ENCODE measurements at regions not wholly inside any gene's neighbourhood (a gene's known extent, or its start where the extent isn't known, plus 50 kb on each side); places are given as distances from the start of the nearest gene placed in this dataset.

DNA sequence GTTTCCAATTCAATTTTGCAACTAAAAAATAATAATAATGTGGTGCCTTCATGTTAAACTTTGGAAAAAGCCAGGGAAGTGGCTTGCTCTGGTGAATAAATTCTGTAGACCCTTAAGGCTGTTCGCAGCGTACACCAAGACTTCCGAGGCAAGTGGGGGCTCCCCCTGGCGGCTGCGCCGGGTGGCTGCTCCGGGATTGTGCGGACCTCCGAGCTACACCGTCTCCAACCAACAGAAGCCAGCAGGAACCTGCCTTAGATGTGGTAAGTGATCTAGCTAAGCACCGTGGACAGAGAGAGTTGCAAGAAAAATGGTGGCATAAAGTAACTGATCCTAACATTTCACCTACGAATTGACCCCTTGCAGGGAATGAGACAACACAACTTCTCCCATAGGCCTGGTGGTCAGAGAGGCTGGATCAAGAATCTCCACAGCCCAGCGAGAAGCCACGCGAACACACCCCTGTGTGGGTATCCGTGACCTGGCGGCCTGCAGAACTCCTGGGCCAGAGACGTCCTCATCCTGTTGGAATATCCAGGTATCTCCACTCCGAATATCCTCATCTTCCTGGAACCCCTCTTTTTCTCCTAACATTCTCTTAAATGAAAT, 69.6 kb downstream of the TBXT start:
- peaks cover 45% of the 10 kb centered on the region for H3K9me3 Mint-ChIP-seq
- H3K4me1 Mint-ChIP-seq = no peaks in the 10 kb centered on the region
- H3K4me3 Mint-ChIP-seq = peak overlapping the region; percentile 86
- H3K27ac Mint-ChIP-seq = no peak overlapping the region
- H3K27me3 Mint-ChIP-seq (ENCODE audit: low read depth, poor library complexity) = peaks cover 21% of the 10 kb centered on the region
- TF ChIP-seq, protein P1, sequence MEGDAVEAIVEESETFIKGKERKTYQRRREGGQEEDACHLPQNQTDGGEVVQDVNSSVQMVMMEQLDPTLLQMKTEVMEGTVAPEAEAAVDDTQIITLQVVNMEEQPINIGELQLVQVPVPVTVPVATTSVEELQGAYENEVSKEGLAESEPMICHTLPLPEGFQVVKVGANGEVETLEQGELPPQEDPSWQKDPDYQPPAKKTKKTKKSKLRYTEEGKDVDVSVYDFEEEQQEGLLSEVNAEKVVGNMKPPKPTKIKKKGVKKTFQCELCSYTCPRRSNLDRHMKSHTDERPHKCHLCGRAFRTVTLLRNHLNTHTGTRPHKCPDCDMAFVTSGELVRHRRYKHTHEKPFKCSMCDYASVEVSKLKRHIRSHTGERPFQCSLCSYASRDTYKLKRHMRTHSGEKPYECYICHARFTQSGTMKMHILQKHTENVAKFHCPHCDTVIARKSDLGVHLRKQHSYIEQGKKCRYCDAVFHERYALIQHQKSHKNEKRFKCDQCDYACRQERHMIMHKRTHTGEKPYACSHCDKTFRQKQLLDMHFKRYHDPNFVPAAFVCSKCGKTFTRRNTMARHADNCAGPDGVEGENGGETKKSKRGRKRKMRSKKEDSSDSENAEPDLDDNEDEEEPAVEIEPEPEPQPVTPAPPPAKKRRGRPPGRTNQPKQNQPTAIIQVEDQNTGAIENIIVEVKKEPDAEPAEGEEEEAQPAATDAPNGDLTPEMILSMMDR (IDR thresholded peaks at IDR 0.05) = peak; percentile 96
- H3K36me3 Mint-ChIP-seq (ENCODE audit: low read depth) = peaks cover 13% of the 10 kb centered on the region
- peak; percentile 92 for DNase-seq

- H3K27ac Mint-ChIP-seq = no peak overlapping the region
- TF ChIP-seq, protein P1 (IDR thresholded peaks at IDR 0.05) = no peak
- H3K4me1 Mint-ChIP-seq = peaks cover 12% of the 10 kb centered on the region
- peaks cover 12% of the 10 kb centered on the region for H3K9me3 Mint-ChIP-seq
- H3K4me3 Mint-ChIP-seq = no peak overlapping the region
- no peaks in the 10 kb centered on the region for H3K36me3 Mint-ChIP-seq (ENCODE audit: low read depth)
- H3K27me3 Mint-ChIP-seq (ENCODE audit: low read depth, poor library complexity) = peaks cover 12% of the 10 kb centered on the region
- no peak for DNase-seq
Observed at GRCh38 chr6:166087852-166088251, 79.8 kb downstream of the TBXT start.

GRCh38 chr6:166087246-166087645, 80.4 kb downstream of the TBXT start:
- DNase-seq = no peak
- Mint-ChIP-seq H3K9me3 (peaks cover 12% of the 10 kb centered on the region), H3K4me3 (no peak overlapping the region), H3K4me1 (peaks cover 12% of the 10 kb centered on the region), H3K27me3 (ENCODE audit: low read depth, poor library complexity) (peaks cover 12% of the 10 kb centered on the region), H3K36me3 (ENCODE audit: low read depth) (no peaks in the 10 kb centered on the region), H3K27ac (no peak overlapping the region)
- TF ChIP-seq, protein P1 (IDR thresholded peaks at IDR 0.05) = no peak

GRCh38 chr6:166085500-166085899, 82.2 kb downstream of the TBXT start:
- H3K4me3 Mint-ChIP-seq = no peak overlapping the region
- TF ChIP-seq, protein P1 (IDR thresholded peaks at IDR 0.05) = no peak
- H3K4me1 Mint-ChIP-seq = peaks cover 12% of the 10 kb centered on the region
- H3K36me3 Mint-ChIP-seq (ENCODE audit: low read depth) = no peaks in the 10 kb centered on the region
- DNase-seq = no peak
- no peak overlapping the region for H3K27ac Mint-ChIP-seq
- H3K9me3 Mint-ChIP-seq = peaks cover 3% of the 10 kb centered on the region
- peaks cover 13% of the 10 kb centered on the region for H3K27me3 Mint-ChIP-seq (ENCODE audit: low read depth, poor library complexity)

DNA sequence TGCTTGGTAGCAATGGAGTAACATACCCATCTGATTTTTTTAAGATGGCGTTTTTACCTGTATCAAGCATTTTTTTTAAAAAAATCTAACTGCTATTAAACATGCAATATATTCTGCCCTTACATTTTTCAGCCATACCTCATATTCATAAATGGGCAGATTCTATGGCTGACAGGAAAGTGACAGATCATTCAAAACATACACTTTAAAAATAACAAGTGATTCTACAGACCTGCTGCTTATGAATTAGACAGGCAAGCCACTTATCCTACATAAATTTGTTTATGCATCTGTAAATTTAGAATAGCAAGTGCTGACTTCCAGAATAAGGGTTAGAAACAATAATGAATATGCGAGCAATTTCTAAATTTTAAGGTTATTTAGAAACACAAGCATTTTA, 82.7 kb downstream of the TBXT start:
- DNase-seq = no peak
- peaks cover 13% of the 10 kb centered on the region for H3K27me3 Mint-ChIP-seq (ENCODE audit: low read depth, poor library complexity)
- TF ChIP-seq, protein P1 (IDR thresholded peaks at IDR 0.05) = no peak
- no peaks in the 10 kb centered on the region for H3K36me3 Mint-ChIP-seq (ENCODE audit: low read depth)
- H3K4me1 Mint-ChIP-seq = peaks cover 12% of the 10 kb centered on the region
- no peak overlapping the region for H3K27ac Mint-ChIP-seq
- H3K4me3 Mint-ChIP-seq = no peak overlapping the region
- H3K9me3 Mint-ChIP-seq = peaks cover 3% of the 10 kb centered on the region

- Mint-ChIP-seq H3K9me3 (peaks cover 3% of the 10 kb centered on the region), H3K27me3 (ENCODE audit: low read depth, poor library complexity) (peaks cover 4% of the 10 kb centered on the region), H3K4me3 (no peak overlapping the region), H3K4me1 (peaks cover 32% of the 10 kb centered on the region), H3K36me3 (ENCODE audit: low read depth) (no peaks in the 10 kb centered on the region), H3K27ac (no peak overlapping the region)
- no peak for DNase-seq
- TF ChIP-seq, protein P1 (IDR thresholded peaks at IDR 0.05) = no peak
Observed at GRCh38 chr6:166079841-166080240, 87.8 kb downstream of the TBXT start.
